Neural progenitor cell (in vitro differentiated cells): ENCODE measurements at regions not wholly inside any gene's neighbourhood (a gene's known extent, or its start where the extent isn't known, plus 50 kb on each side); places are given as distances from the start of the nearest gene placed in this dataset.

Experiments used
- DNase-seq: peaks from one replicate; pipeline ENCODE4 v3.0.0-alpha.2; 2016; ENCODE audit warnings: low spot score
- H2AFZ ChIP-seq: fragments of 200-600 bp; sonication (generic); replicated peaks from 2 replicates; pipeline ENCODE4 v1.6.1; 2016; ENCODE audit warnings: antibody characterized with exemption
- H3F3A ChIP-seq: fragments of 200-600 bp; sonication (generic); 2 replicates; pipeline ENCODE4 v1.6.1; 2016; ENCODE audit warnings: antibody characterized with exemption, low read depth
- H3K27ac ChIP-seq: fragments of 200-600 bp; sonication (generic); 2 replicates; pipeline ENCODE4 v1.5.1; 2016; ENCODE audit warnings: mild to moderate bottlenecking
- H3K27me3 ChIP-seq: fragments of 200-600 bp; sonication (generic); 2 replicates; pipeline ENCODE4 v1.6.1; 2016; ENCODE audit warnings: mild to moderate bottlenecking, moderate library complexity
- H3K36me3 ChIP-seq: fragments of 200-600 bp; sonication (generic); 2 replicates; pipeline ENCODE4 v1.5.1; 2016
- H3K4me1 ChIP-seq: fragments of 200-600 bp; sonication (generic); 2 replicates; pipeline ENCODE4 v1.6.1; 2016; ENCODE audit warnings: mixed run types
- H3K4me2 ChIP-seq: fragments of 200-600 bp; sonication (generic); 2 replicates; pipeline ENCODE4 v1.6.1; 2016
- H3K4me3 ChIP-seq: fragments of 200-600 bp; sonication (generic); 2 replicates; pipeline ENCODE4 v1.5.1; 2016
- H3K79me2 ChIP-seq: fragments of 200-600 bp; sonication (generic); 2 replicates; pipeline ENCODE4 v1.6.1; 2016; ENCODE audit warnings: low read depth
- H3K9ac ChIP-seq: fragments of 200-600 bp; sonication (generic); 2 replicates; pipeline ENCODE4 v1.6.1; 2016
- H3K9me3 ChIP-seq: fragments of 200-600 bp; sonication (generic); 2 replicates; pipeline ENCODE4 v1.5.1; 2016; ENCODE audit warnings: low read depth
- H4K20me1 ChIP-seq: fragments of 200-600 bp; sonication (generic); 2 replicates; pipeline ENCODE4 v1.6.1; 2016; ENCODE audit warnings: low read depth
- H3K27ac Mint-ChIP-seq: 3 replicates; pipeline ENCODE4 v1.8.0; 2021; ENCODE audit warnings: mixed read lengths
- H3K27me3 Mint-ChIP-seq: 2 replicates; pipeline ENCODE4 v1.8.0; 2022; ENCODE audit warnings: low read depth, mild to moderate bottlenecking, inconsistent platforms, moderate library complexity, mixed read lengths; ENCODE audit not compliant: insufficient read depth
- H3K36me3 Mint-ChIP-seq: 3 replicates; pipeline ENCODE4 v1.8.0; 2021; ENCODE audit warnings: mixed read lengths
- H3K4me1 Mint-ChIP-seq: 3 replicates; pipeline ENCODE4 v1.8.0; 2021; ENCODE audit warnings: mixed read lengths
- H3K4me3 Mint-ChIP-seq: 3 replicates; pipeline ENCODE4 v1.8.0; 2021; ENCODE audit warnings: mild to moderate bottlenecking, moderate library complexity, mixed read lengths
- H3K9me3 Mint-ChIP-seq: 3 replicates; pipeline ENCODE4 v1.8.0; 2020; ENCODE audit warnings: mixed read lengths
- EZH2 ChIP-seq: fragments of 200-600 bp; sonication (generic); IDR thresholded peaks from 2 replicates; pipeline ENCODE4 v1.6.1; 2017; ENCODE audit warnings: antibody characterized with exemption, mild to moderate bottlenecking, moderate library complexity
- EZH2phosphoT487 ChIP-seq: fragments of 200-600 bp; sonication (generic); IDR thresholded peaks from 2 replicates; pipeline ENCODE4 v1.6.1; 2017; ENCODE audit warnings: antibody characterized with exemption
- TF ChIP-seq, protein P1 (sequence below): fragments of 200-600 bp; sonication (generic); IDR thresholded peaks from 2 replicates; pipeline ENCODE4 v1.5.1; 2017; ENCODE audit warnings: antibody characterized with exemption, mild to moderate bottlenecking

DNA sequence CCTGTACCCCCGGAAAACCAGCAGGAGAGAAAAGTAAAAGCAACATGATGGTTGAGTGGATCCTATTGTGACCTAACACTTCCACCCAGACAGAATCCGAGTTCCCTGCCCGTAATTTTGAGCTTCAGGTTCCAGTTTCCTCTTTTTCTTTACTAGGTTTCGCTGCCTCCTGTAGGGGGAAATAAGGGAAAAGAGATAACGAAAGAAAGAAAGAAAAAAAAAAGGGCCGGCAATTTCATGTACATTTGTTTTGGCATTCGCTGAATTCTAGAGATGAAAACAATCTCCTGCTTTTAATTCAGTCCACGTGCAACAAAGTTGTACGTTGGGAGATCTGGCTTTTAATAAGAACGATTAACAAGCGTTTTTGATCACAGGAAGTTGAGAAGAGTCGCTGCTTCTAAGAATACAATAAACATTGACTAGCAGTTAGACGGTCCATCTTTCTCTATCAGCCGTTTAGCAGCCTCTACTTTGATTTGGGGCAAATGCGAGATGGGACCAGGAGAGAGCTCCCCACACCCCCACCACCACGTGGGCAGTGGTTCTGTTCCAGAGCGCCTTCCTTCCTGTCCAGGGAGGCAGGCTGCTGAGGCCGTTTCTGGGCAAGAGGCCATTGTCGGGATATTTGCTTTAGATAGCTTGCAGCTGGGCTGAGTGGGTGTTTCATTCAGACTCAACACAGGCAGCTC is 155.9 kb upstream of the RUNX1 start:
- Histone ChIP-seq H3K4me3 (no peak overlapping the region), H3K4me1 (no peaks in the 10 kb centered on the region), H2AFZ (peak overlapping the region; percentile 58), H3K27ac (no peak overlapping the region), H3K27me3 (no peaks in the 10 kb centered on the region), H3F3A (no peaks in the 10 kb centered on the region), H3K36me3 (no peaks in the 10 kb centered on the region), H3K9me3 (no peaks in the 10 kb centered on the region), H3K79me2 (no peaks in the 10 kb centered on the region), H3K9ac (no peak overlapping the region), H4K20me1 (no peaks in the 10 kb centered on the region), H3K4me2 (no peak overlapping the region)
- no peak for DNase-seq
- H3K27ac Mint-ChIP-seq = no peak overlapping the region
- peaks cover 4% of the 10 kb centered on the region for H3K27me3 Mint-ChIP-seq
- no peaks in the 10 kb centered on the region for H3K36me3 Mint-ChIP-seq
- TF ChIP-seq EZH2 = no peak
- TF ChIP-seq, protein P1, sequence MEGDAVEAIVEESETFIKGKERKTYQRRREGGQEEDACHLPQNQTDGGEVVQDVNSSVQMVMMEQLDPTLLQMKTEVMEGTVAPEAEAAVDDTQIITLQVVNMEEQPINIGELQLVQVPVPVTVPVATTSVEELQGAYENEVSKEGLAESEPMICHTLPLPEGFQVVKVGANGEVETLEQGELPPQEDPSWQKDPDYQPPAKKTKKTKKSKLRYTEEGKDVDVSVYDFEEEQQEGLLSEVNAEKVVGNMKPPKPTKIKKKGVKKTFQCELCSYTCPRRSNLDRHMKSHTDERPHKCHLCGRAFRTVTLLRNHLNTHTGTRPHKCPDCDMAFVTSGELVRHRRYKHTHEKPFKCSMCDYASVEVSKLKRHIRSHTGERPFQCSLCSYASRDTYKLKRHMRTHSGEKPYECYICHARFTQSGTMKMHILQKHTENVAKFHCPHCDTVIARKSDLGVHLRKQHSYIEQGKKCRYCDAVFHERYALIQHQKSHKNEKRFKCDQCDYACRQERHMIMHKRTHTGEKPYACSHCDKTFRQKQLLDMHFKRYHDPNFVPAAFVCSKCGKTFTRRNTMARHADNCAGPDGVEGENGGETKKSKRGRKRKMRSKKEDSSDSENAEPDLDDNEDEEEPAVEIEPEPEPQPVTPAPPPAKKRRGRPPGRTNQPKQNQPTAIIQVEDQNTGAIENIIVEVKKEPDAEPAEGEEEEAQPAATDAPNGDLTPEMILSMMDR = no peak
- TF ChIP-seq EZH2phosphoT487 = no peak
- peaks cover 3% of the 10 kb centered on the region for H3K4me1 Mint-ChIP-seq
- no peak overlapping the region for H3K4me3 Mint-ChIP-seq
- no peaks in the 10 kb centered on the region for H3K9me3 Mint-ChIP-seq

DNA sequence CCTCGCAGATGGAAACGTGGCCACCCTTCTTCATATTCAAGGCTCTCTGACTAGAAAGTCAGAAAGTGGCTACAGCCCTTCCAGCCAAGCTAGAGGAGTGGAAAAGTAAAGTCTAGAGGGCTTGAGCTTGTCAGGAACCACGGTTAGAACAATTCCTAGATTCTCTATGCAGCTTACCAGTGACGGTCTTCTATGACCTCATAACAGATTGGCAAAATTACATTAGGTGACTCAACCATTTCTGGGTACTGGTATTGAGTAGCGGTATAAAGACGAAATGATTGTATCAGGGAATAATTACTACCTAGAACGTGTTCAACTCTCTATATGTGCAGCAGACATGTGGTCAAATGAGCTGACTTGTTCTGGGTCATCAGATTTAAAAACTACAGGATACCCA is 155.0 kb upstream of the RUNX1 start:
- Histone ChIP-seq H3K9me3 (no peaks in the 10 kb centered on the region), H3K27ac (no peak overlapping the region), H3K4me2 (no peak overlapping the region), H3K36me3 (no peaks in the 10 kb centered on the region), H3K4me1 (no peaks in the 10 kb centered on the region), H3K79me2 (no peaks in the 10 kb centered on the region), H3K27me3 (no peaks in the 10 kb centered on the region), H3K9ac (no peak overlapping the region), H3K4me3 (no peak overlapping the region), H2AFZ (no peak overlapping the region), H3F3A (no peaks in the 10 kb centered on the region), H4K20me1 (no peaks in the 10 kb centered on the region)
- Mint-ChIP-seq H3K36me3 (no peaks in the 10 kb centered on the region), H3K9me3 (no peaks in the 10 kb centered on the region), H3K4me3 (no peak overlapping the region), H3K4me1 (peaks cover 3% of the 10 kb centered on the region), H3K27me3 (peaks cover 5% of the 10 kb centered on the region), H3K27ac (no peak overlapping the region)
- TF ChIP-seq EZH2 = no peak
- no peak for TF ChIP-seq EZH2phosphoT487
- TF ChIP-seq, protein P1 = no peak
- DNase-seq = no peak

DNA sequence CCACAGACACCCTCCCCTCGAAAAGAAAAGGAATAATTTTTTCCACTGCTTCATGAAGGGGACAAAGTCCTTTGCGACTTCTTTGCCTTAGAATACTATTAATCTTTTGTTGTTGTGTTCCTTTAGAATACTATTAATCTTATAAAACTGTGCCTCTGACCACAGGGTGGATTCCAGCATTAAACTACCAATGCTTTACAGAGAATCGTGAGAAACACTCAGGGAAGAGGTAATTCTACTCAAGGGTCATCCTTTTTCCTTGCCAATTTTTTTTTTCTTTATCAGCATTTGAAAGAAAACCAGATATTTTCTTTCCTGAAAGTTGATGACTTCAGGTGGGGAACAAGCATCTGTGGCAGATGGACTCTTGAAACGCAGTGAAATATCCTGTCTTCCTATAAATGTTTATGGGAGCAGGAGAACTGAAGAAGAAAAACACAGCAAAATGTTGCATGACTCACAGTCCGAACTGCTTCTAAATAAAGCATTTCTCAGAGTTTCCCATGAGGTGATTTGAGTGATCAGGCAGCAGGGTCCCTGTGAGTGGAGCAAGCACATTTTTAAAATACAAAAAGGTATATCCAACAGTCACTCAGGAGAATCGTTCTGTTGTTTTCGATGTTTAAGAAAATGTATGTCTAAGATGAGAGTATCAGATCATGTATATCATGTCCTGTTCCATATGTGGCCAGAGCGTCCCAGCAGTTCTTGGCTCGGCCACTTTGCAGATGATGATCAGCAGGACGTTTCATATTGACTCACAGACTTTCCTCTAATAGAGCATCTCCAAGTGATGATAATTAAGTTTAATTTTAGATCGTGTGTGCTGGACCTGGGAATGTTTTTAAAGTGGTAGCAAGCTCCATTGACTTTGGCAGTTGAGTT is 154.2 kb upstream of the RUNX1 start:
- TF ChIP-seq EZH2phosphoT487 (no peak), EZH2 (no peak)
- TF ChIP-seq, protein P1 = no peak
- H3K79me2 ChIP-seq = no peaks in the 10 kb centered on the region
- no peaks in the 10 kb centered on the region for H3K27me3 ChIP-seq
- H3K4me3 Mint-ChIP-seq = no peak overlapping the region
- H3K4me1 Mint-ChIP-seq = peaks cover 3% of the 10 kb centered on the region
- no peak for DNase-seq
- H4K20me1 ChIP-seq = no peaks in the 10 kb centered on the region
- H3K4me3 ChIP-seq = no peak overlapping the region
- no peaks in the 10 kb centered on the region for H3K36me3 Mint-ChIP-seq
- no peak overlapping the region for H3K27ac ChIP-seq
- H3K27ac Mint-ChIP-seq = no peak overlapping the region
- no peaks in the 10 kb centered on the region for H3K9me3 ChIP-seq
- no peaks in the 10 kb centered on the region for H3K36me3 ChIP-seq
- no peaks in the 10 kb centered on the region for H3F3A ChIP-seq
- H3K9ac ChIP-seq = no peak overlapping the region
- H3K4me2 ChIP-seq = no peak overlapping the region
- H3K27me3 Mint-ChIP-seq = peaks cover 5% of the 10 kb centered on the region
- H3K9me3 Mint-ChIP-seq = no peaks in the 10 kb centered on the region
- no peaks in the 10 kb centered on the region for H3K4me1 ChIP-seq
- H2AFZ ChIP-seq = no peak overlapping the region
